IPS-18a (cell line): ENCODE measurements at regions not wholly inside any gene's neighbourhood (a gene's known extent, or its start where the extent isn't known, plus 50 kb on each side); places are given as distances from the start of the nearest gene placed in this dataset.
"Not testable (repeated sequence)": the region's sequence is repeated elsewhere in the genome, so short reads cannot be mapped to it uniquely, and the experiment has no call there.

Experiments used
- H3K27ac ChIP-seq: one replicate; pipeline ENCODE4 v1.5.1; 2013; ENCODE audit warnings: low read length
- H3K27me3 ChIP-seq: one replicate; pipeline ENCODE4 v1.6.1; 2013; ENCODE audit warnings: mild to moderate bottlenecking, low read length; ENCODE audit not compliant: control insufficient read depth, insufficient read depth
- H3K36me3 ChIP-seq: one replicate; pipeline ENCODE4 v1.6.1; 2013; ENCODE audit warnings: low read depth, low read length; ENCODE audit not compliant: control insufficient read depth
- H3K4me1 ChIP-seq: one replicate; pipeline ENCODE4 v1.6.1; 2013; ENCODE audit warnings: low read depth, low read length; ENCODE audit not compliant: control insufficient read depth
- H3K4me3 ChIP-seq: one replicate; pipeline ENCODE4 v1.5.1; 2013; ENCODE audit warnings: low read length
- H3K9ac ChIP-seq: one replicate; pipeline ENCODE4 v1.6.1; 2013; ENCODE audit warnings: mild to moderate bottlenecking, low read length, moderate library complexity
- H3K9me3 ChIP-seq: one replicate; pipeline ENCODE4 v1.6.1; 2013; ENCODE audit warnings: low read depth, low read length; ENCODE audit not compliant: control insufficient read depth

DNA sequence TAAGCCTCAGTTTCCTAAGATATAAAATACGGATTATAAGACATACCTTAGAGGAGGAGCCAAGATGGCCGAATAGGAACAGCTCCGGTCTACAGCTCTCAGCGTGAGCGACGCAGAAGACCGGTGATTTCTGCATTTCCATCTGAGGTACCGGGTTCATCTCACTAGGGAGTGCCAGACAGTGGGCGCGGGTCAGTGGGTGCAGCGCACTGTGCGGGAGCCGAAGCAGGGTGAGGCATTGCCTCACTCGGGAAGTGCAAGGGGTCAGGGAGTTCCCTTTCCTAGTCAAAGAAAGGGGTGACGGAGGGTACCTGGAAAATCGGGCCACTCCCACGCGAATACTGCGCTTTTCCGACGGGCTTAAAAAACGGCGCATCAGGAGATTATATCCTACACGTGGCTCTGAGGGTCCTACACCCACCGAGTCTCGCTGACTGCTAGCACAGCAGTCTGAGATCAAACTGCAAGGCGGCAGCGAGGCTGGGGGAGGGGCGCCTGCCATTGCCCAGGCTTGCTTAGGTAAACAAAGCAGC lies 1877.1 kb upstream of the C9orf72 start:
- not testable (repeated sequence) for H3K27me3 ChIP-seq, H3K36me3 ChIP-seq, H3K4me1 ChIP-seq, H3K27ac ChIP-seq, H3K9me3 ChIP-seq
- Histone ChIP-seq H3K4me3 (peak overlapping the region; percentile 68), H3K9ac (peak overlapping the region; percentile 66)

- Histone ChIP-seq H3K4me3 (no peak overlapping the region), H3K9ac (no peak overlapping the region), H3K27ac (no peak overlapping the region), H3K9me3 (no peaks in the 10 kb centered on the region), H3K4me1 (no peaks in the 10 kb centered on the region), H3K36me3 (no peaks in the 10 kb centered on the region), H3K27me3 (no peaks in the 10 kb centered on the region)
These were observed 1883.7 kb upstream of the C9orf72 start for GRCh38 chr9:29456940-29457339.

DNA sequence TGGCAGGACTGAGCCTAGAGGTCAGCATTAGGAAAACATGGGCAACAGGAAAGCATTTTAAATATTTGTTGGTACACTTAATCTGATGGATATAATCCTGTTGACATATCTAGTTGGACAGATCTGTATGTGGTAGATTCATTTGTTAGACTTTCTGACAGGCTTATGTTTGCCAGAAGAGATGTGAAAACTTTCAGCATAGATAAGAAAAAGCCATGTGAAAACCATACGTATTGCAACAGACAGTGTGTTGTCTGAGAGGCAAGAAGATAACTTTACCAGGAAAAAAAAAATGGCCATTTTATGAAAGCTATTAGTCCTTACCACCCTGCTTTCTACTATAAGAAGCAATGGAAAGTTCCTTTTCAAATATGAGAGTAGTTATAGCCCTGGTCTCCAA lies 1902.2 kb upstream of the C9orf72 start:
- no peak overlapping the region for H3K4me3 ChIP-seq
- no peaks in the 10 kb centered on the region for H3K36me3 ChIP-seq
- H3K27me3 ChIP-seq = no peaks in the 10 kb centered on the region
- no peak overlapping the region for H3K9ac ChIP-seq
- no peaks in the 10 kb centered on the region for H3K4me1 ChIP-seq
- no peaks in the 10 kb centered on the region for H3K9me3 ChIP-seq
- no peak overlapping the region for H3K27ac ChIP-seq

DNA sequence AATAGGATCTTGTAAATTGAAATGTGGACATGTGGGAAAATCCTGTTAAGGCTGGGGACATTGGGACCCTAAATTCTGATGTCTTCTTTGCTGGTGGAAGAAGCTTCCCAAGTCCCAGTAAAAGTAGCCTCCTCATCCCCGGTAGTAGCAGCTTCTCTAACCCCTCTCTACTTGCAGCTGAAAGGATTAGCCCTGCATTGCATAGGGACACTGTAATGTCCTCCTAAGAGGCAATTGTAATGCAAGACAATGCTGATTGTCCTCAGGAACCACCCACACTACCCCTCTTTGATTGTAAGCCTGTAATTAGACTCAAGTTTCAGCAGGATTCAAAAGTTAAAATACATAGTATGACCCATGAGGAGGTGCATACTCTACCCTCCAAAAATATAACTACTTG lies 1938.4 kb upstream of the C9orf72 start:
- no peaks in the 10 kb centered on the region for H3K36me3 ChIP-seq
- H3K27ac ChIP-seq = no peak overlapping the region
- peaks cover 29% of the 10 kb centered on the region for H3K4me1 ChIP-seq
- no peak overlapping the region for H3K9ac ChIP-seq
- H3K9me3 ChIP-seq = peaks cover 20% of the 10 kb centered on the region
- no peaks in the 10 kb centered on the region for H3K27me3 ChIP-seq
- H3K4me3 ChIP-seq = no peak overlapping the region

DNA sequence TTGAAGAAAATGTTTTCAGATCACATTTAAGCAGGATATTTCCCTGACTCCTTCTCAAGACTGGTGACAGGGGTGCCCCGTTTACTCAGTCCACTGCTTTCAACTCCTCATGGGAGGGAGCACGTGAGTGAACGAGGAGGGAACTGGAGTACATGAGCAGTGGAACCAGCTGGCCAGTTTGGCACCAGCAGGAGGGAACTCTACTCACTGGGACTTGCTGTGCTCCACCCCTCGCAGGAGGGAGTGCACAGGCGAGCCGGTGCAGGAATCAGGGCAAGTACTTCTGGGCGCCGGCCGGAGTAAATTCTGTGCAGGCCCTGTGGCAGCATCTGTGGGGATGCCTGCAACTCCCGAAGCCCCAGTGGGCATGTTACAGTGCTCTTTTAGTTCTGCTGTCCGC lies 1941.1 kb upstream of the C9orf72 start:
- H3K9ac ChIP-seq = peak overlapping the region; percentile 17
- no peaks in the 10 kb centered on the region for H3K27me3 ChIP-seq
- H3K9me3 ChIP-seq = peaks cover 19% of the 10 kb centered on the region
- no peak overlapping the region for H3K4me3 ChIP-seq
- H3K36me3 ChIP-seq = no peaks in the 10 kb centered on the region
- H3K27ac ChIP-seq = no peak overlapping the region
- H3K4me1 ChIP-seq = peaks cover 29% of the 10 kb centered on the region

DNA sequence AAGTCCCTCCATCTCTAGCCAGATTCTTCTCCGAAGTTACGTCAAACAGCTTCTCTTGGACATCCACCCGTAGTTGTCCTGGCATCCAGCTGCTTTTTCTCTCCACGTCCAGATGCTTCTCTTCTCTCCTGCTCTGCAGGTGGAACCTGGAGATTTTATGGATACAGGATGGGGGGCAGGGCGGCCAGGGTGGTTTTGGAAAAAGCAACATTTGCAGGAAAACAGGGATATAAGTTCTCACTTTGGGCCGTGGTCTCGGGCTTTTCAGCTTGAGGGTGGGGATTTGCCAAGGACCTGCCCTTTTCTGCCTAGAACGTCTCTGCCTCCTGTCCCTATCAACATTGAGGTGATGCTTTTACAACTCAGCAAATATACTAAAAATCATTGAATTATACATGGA lies 1941.6 kb upstream of the C9orf72 start:
- Histone ChIP-seq H3K27ac (no peak overlapping the region), H3K4me1 (peaks cover 29% of the 10 kb centered on the region), H3K4me3 (no peak overlapping the region)

DNA sequence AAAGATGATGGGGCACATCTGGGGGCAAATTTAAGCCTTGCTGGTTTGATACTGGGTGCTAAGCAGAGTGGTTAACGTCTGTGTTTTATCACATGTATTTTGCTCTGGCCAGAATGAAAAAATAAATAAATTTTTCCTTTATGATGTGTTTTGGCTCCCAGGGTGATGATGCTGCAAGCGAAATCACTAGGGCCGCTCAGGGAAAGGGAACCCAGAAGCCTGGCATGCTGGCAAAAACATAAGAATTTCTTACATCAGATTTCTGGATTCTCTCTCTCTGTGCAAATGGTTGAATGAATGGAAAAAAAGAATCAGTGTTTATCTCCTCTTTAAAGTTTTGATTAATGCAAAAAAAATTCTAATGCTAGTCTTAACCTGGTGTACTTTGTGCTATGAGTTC lies 1975.2 kb upstream of the C9orf72 start:
- no peaks in the 10 kb centered on the region for H3K4me1 ChIP-seq
- no peaks in the 10 kb centered on the region for H3K9me3 ChIP-seq
- no peak overlapping the region for H3K9ac ChIP-seq
- H3K27me3 ChIP-seq = no peaks in the 10 kb centered on the region
- no peaks in the 10 kb centered on the region for H3K36me3 ChIP-seq
- no peak overlapping the region for H3K27ac ChIP-seq
- no peak overlapping the region for H3K4me3 ChIP-seq

More for the DNA sequence above, 1941.6 kb upstream of the C9orf72 start:
- Histone ChIP-seq H3K36me3 (no peaks in the 10 kb centered on the region), H3K27me3 (no peaks in the 10 kb centered on the region), H3K9ac (no peak overlapping the region), H3K9me3 (peaks cover 13% of the 10 kb centered on the region)

DNA sequence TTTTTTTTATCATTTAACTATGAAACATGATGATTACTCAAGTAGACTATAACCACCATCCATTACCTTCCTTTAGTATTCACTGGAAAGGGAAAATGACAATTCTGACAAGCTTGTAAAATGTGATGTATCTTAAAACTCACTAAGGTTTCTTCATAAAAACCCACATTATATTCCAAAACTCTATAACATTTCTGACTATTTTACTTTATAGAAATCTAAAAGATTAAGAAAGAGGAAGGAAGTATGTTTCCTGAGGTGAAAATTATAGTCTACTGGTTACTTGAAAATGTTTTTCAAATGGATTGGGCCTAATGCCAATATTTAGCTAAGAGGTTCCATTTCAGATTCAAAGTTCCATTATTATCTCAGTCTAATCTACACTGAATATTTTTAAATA lies 1982.2 kb upstream of the C9orf72 start:
- H3K4me1 ChIP-seq = no peaks in the 10 kb centered on the region
- no peak overlapping the region for H3K9ac ChIP-seq
- H3K4me3 ChIP-seq = no peak overlapping the region
- H3K27ac ChIP-seq = no peak overlapping the region
- H3K27me3 ChIP-seq = no peaks in the 10 kb centered on the region
- H3K36me3 ChIP-seq = no peaks in the 10 kb centered on the region
- peaks cover 4% of the 10 kb centered on the region for H3K9me3 ChIP-seq

- H3K27ac ChIP-seq = no peak overlapping the region
- no peaks in the 10 kb centered on the region for H3K27me3 ChIP-seq
- no peaks in the 10 kb centered on the region for H3K4me1 ChIP-seq
- H3K9ac ChIP-seq = no peak overlapping the region
- H3K4me3 ChIP-seq = no peak overlapping the region
- peaks cover 4% of the 10 kb centered on the region for H3K9me3 ChIP-seq
- no peaks in the 10 kb centered on the region for H3K36me3 ChIP-seq
These were observed 1983.0 kb upstream of the C9orf72 start for GRCh38 chr9:29556317-29556716.

DNA sequence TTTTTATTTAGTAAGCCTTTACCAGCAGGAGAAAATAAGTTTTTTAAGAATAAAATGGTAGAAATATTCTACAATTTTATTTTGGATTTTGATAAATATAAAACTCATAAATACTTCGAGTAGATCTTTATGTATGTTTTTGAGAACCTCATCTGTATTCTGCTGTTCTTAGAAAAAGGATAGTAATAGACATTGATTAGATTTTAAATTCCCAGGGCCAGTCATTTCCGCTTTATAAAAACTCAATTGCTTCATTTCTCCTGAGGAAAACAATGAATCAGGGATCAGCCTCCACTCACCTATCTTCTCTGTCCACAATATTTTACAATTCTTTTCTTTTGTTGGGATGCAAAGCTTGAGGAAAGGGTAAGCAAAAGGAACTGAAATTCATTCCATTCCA lies 1983.5 kb upstream of the C9orf72 start:
- Histone ChIP-seq H3K9ac (no peak overlapping the region), H3K36me3 (no peaks in the 10 kb centered on the region), H3K27ac (no peak overlapping the region), H3K4me3 (no peak overlapping the region), H3K27me3 (no peaks in the 10 kb centered on the region), H3K4me1 (no peaks in the 10 kb centered on the region), H3K9me3 (peaks cover 4% of the 10 kb centered on the region)

- Histone ChIP-seq H3K27ac (no peak overlapping the region), H3K4me3 (no peak overlapping the region), H3K4me1 (no peaks in the 10 kb centered on the region), H3K9ac (no peak overlapping the region), H3K27me3 (no peaks in the 10 kb centered on the region), H3K36me3 (no peaks in the 10 kb centered on the region), H3K9me3 (no peaks in the 10 kb centered on the region)
These were observed 1991.3 kb upstream of the C9orf72 start for GRCh38 chr9:29564564-29564963.

DNA sequence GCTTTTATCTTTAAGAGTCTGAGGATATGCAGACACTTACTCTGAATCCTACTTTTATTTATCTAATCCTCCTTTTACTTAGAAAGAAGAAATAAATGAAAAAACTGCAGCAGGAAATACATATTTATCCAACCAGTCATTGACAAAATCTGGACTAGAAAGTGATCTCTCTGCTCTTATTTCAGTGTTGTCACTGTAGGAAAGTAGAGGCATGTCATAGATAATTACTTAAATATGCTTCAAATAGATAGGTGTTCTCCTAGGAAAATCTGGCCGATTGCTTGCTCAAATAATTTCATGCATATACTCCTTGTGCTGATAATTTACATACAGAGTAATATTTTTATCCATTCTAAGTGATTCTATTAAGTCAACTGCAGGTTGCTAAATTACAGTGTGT lies 2001.9 kb upstream of the C9orf72 start:
- H3K4me1 ChIP-seq = no peaks in the 10 kb centered on the region

More for the DNA sequence above, 2001.9 kb upstream of the C9orf72 start:
- Histone ChIP-seq H3K27me3 (no peaks in the 10 kb centered on the region), H3K36me3 (no peaks in the 10 kb centered on the region), H3K27ac (no peak overlapping the region), H3K9me3 (no peaks in the 10 kb centered on the region), H3K9ac (no peak overlapping the region), H3K4me3 (no peak overlapping the region)
